ENCODE measurements at regions not wholly inside any gene's neighbourhood (a gene's known extent, or its start where the extent isn't known, plus 50 kb on each side); places are given as distances from the start of the nearest gene placed in this dataset.
A peak's percentile ranks its signal among the peaks of the same experiment; 100 is the strongest.

- Histone ChIP-seq H3K36me3 (no peaks in the 10 kb centered on the region), H3K27ac (no peak overlapping the region), H3K4me3 (no peak overlapping the region), H3K4me1 (no peaks in the 10 kb centered on the region), H3K27me3 (no peaks in the 10 kb centered on the region), H3K9me3 (no peaks in the 10 kb centered on the region)
- no peak for DNase-seq (ENCODE audit: low spot score in 2 of 2)
- TF ChIP-seq POLR2AphosphoS5 (IDR thresholded peaks at IDR 0.05) = no peak
- no peak for TF ChIP-seq POLR2A (IDR thresholded peaks at IDR 0.05)
- no peak for TF ChIP-seq CTCF (IDR thresholded peaks at IDR 0.05)
- intact Hi-C loops (cut with DNase I; ENCODE audit: low total_unique reads) = no loop called here
Observed at GRCh38 chr5:53426512-53426830, 54.0 kb upstream of the FST start.

- H3K4me3 ChIP-seq = no peak overlapping the region
- no peaks in the 10 kb centered on the region for H3K4me1 ChIP-seq
- no peaks in the 10 kb centered on the region for H3K27me3 ChIP-seq
- H3K27ac ChIP-seq = no peak overlapping the region
- H3K36me3 ChIP-seq = no peaks in the 10 kb centered on the region
- TF ChIP-seq POLR2A (IDR thresholded peaks at IDR 0.05) = no peak
- no peak for TF ChIP-seq POLR2AphosphoS5 (IDR thresholded peaks at IDR 0.05)
- intact Hi-C loops (cut with DNase I; ENCODE audit: low total_unique reads) = no loop called here
- DNase-seq (ENCODE audit: low spot score in 2 of 2) = no peak
- H3K9me3 ChIP-seq = no peaks in the 10 kb centered on the region
Observed at GRCh38 chr5:53426878-53427277, 53.6 kb upstream of the FST start.

GRCh38 chr5:53427965-53428364, 52.5 kb upstream of the FST start:
- no peaks in the 10 kb centered on the region for H3K36me3 ChIP-seq
- DNase-seq (ENCODE audit: low spot score in 2 of 2) = no peak
- H3K4me1 ChIP-seq = no peaks in the 10 kb centered on the region
- no peak overlapping the region for H3K4me3 ChIP-seq
- H3K9me3 ChIP-seq = no peaks in the 10 kb centered on the region
- TF ChIP-seq POLR2AphosphoS5 (IDR thresholded peaks at IDR 0.05) (no peak), POLR2A (IDR thresholded peaks at IDR 0.05) (no peak), CTCF (IDR thresholded peaks at IDR 0.05) (no peak)
- H3K27ac ChIP-seq = no peak overlapping the region
- intact Hi-C loops (cut with DNase I; ENCODE audit: low total_unique reads) = no loop called here
- no peaks in the 10 kb centered on the region for H3K27me3 ChIP-seq

GRCh38 chr5:53429706-53430105, 50.7 kb upstream of the FST start:
- Histone ChIP-seq H3K27ac (no peak overlapping the region), H3K27me3 (no peaks in the 10 kb centered on the region), H3K36me3 (no peaks in the 10 kb centered on the region), H3K9me3 (no peaks in the 10 kb centered on the region), H3K4me1 (no peaks in the 10 kb centered on the region), H3K4me3 (no peak overlapping the region)
- intact Hi-C loops (cut with DNase I; ENCODE audit: low total_unique reads) = no loop called here
- DNase-seq (ENCODE audit: low spot score in 2 of 2) = no peak
- TF ChIP-seq CTCF (IDR thresholded peaks at IDR 0.05) = no peak
- no peak for TF ChIP-seq POLR2AphosphoS5 (IDR thresholded peaks at IDR 0.05)
- no peak for TF ChIP-seq POLR2A (IDR thresholded peaks at IDR 0.05)

- DNase-seq (ENCODE audit: low spot score in 2 of 2) = no peak
- no peak for TF ChIP-seq POLR2AphosphoS5 (IDR thresholded peaks at IDR 0.05)
- peak in 2 of 3 donors; percentile 14 to 33 for TF ChIP-seq CTCF (IDR thresholded peaks at IDR 0.05)
- no peak for TF ChIP-seq POLR2A (IDR thresholded peaks at IDR 0.05)
- intact Hi-C loops (cut with DNase I; ENCODE audit: low total_unique reads) = no loop called here
- Histone ChIP-seq H3K9me3 (no peaks in the 10 kb centered on the region), H3K27ac (no peak overlapping the region), H3K36me3 (no peaks in the 10 kb centered on the region), H3K4me3 (no peak overlapping the region), H3K4me1 (no peaks in the 10 kb centered on the region), H3K27me3 (no peaks in the 10 kb centered on the region)
Observed at GRCh38 chr5:53430618-53431252, 49.7 kb upstream of the FST start.

All from breast epithelium (tissue), 4 donors.